ENCODE measurements at regions not wholly inside any gene's neighbourhood (a gene's known extent, or its start where the extent isn't known, plus 50 kb on each side); places are given as distances from the start of the nearest gene placed in this dataset.
"Not testable (repeated sequence)": the region's sequence is repeated elsewhere in the genome, so short reads cannot be mapped to it uniquely, and the experiment has no call there.

- DNase-seq (ENCODE audit: low read depth, low spot score): no peak
Observed at GRCh38 chr7:68619526-68619925, 978.7 kb upstream of the AUTS2 start.

- DNase-seq (ENCODE audit: low read depth, low spot score): no peak
Observed at GRCh38 chr7:68622500-68622899, 975.8 kb upstream of the AUTS2 start.

- no peak for DNase-seq (ENCODE audit: low read depth, low spot score)
Observed at GRCh38 chr7:68623030-68623429, 975.2 kb upstream of the AUTS2 start.

GRCh38 chr7:68627247-68627864 lies 970.9 kb upstream of the AUTS2 start:
- no peak for DNase-seq (ENCODE audit: low read depth, low spot score)

- DNase-seq (ENCODE audit: low read depth, low spot score): not testable (repeated sequence)
Observed at GRCh38 chr7:68630914-68631313, 967.4 kb upstream of the AUTS2 start.

- DNase-seq (ENCODE audit: low read depth, low spot score): no peak
Observed at GRCh38 chr7:68640103-68640502, 958.2 kb upstream of the AUTS2 start.

GRCh38 chr7:68642727-68643126 lies 955.5 kb upstream of the AUTS2 start:
- no peak for DNase-seq (ENCODE audit: low read depth, low spot score)

GRCh38 chr7:68663392-68663791 lies 934.9 kb upstream of the AUTS2 start:
- DNase-seq (ENCODE audit: low read depth, low spot score): no peak

GRCh38 chr7:68671046-68671445 lies 927.2 kb upstream of the AUTS2 start:
- DNase-seq (ENCODE audit: low read depth, low spot score): no peak

GRCh38 chr7:68671671-68672070 lies 926.6 kb upstream of the AUTS2 start:
- no peak for DNase-seq (ENCODE audit: low read depth, low spot score)

- DNase-seq (ENCODE audit: low read depth, low spot score): no peak
Observed at GRCh38 chr7:68674826-68675225, 923.4 kb upstream of the AUTS2 start.

GRCh38 chr7:68676813-68677535 lies 921.3 kb upstream of the AUTS2 start:
- no peak for DNase-seq (ENCODE audit: low read depth, low spot score)

GRCh38 chr7:68678196-68678595 lies 920.1 kb upstream of the AUTS2 start:
- no peak for DNase-seq (ENCODE audit: low read depth, low spot score)

GRCh38 chr7:68679459-68680234 lies 918.6 kb upstream of the AUTS2 start:
- DNase-seq (ENCODE audit: low read depth, low spot score): no peak

GRCh38 chr7:68680235-68680872 lies 917.9 kb upstream of the AUTS2 start:
- DNase-seq (ENCODE audit: low read depth, low spot score): no peak

GRCh38 chr7:68682910-68683309 lies 915.4 kb upstream of the AUTS2 start:
- no peak for DNase-seq (ENCODE audit: low read depth, low spot score)

GRCh38 chr7:68684246-68684839 lies 913.9 kb upstream of the AUTS2 start:
- DNase-seq (ENCODE audit: low read depth, low spot score): no peak

GRCh38 chr7:68684996-68685395 lies 913.3 kb upstream of the AUTS2 start:
- DNase-seq (ENCODE audit: low read depth, low spot score): no peak

- no peak for DNase-seq (ENCODE audit: low read depth, low spot score)
Observed at GRCh38 chr7:68688416-68689086, 909.7 kb upstream of the AUTS2 start.

GRCh38 chr7:68689087-68689433 lies 909.2 kb upstream of the AUTS2 start:
- no peak for DNase-seq (ENCODE audit: low read depth, low spot score)

Measured in activated naive CD8-positive, alpha-beta T cell treated with anti-CD3 and anti-CD28 coated beads, Interleukin-2, amount 50 U/mL, for 16 hours (primary cell).